ENCODE measurements at regions not wholly inside any gene's neighbourhood (a gene's known extent, or its start where the extent isn't known, plus 50 kb on each side); places are given as distances from the start of the nearest gene placed in this dataset.
A peak's percentile ranks its signal among the peaks of the same experiment; 100 is the strongest.

DNA sequence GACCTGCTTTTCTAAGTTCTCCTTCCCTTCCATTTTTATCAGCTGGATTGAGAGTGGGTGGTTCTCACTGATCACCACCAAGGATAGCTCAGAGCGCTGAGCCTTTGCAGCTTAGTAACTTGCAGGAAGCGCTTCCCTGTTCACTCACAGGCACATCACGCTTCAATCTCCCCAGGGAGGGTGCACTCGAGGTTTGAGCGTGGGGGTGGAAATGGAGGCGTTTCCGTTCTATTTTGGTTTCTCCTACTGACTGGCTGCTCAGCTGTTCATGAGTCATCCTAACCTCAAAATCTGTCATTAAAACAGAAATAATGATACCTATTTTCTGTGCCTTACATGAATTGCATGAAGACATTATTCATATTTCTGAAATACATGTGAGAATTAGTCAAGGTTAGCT lies 292.1 kb downstream of the SPRY2 start (continued):
- peak; percentile 83 for TF ChIP-seq SKIL (IDR thresholded peaks at IDR 0.05; ENCODE audit: low read depth, poor library complexity, severe bottlenecking)
- 0 out of 4 replicates have a peak, but pooled peaks of 1 of the 2 experiments have one; percentile 31 for TF ChIP-seq SRF (IDR thresholded peaks at IDR 0.05; ENCODE audit: low read depth in 2 of 2, low read length in 2 of 2)
- TF ChIP-seq BCL3 (IDR thresholded peaks at IDR 0.05; ENCODE audit: borderline replicate concordance, insufficient read depth, low read depth, low read length, poor library complexity, severe bottlenecking): peak; percentile 94
- peak; percentile 95 to 98 for TF ChIP-seq IKZF2 (IDR thresholded peaks at IDR 0.05)
- TF ChIP-seq BHLHE40 (IDR thresholded peaks at IDR 0.05; ENCODE audit: borderline replicate concordance in 1 of 2, low read depth in 2 of 2, low read length in 1 of 2): peak; percentile 94 to 95
- TF ChIP-seq CHD4 (IDR thresholded peaks at IDR 0.05): no peak
- peak; percentile 28; the same call in 1 of the 2 replicates for TF ChIP-seq SMC3 (IDR thresholded peaks at IDR 0.05; ENCODE audit: borderline replicate concordance, low read length)
- no peak for TF ChIP-seq RELA (IDR thresholded peaks at IDR 0.05; ENCODE audit: borderline replicate concordance, partially characterized antibody)
- TF ChIP-seq RB1 (IDR thresholded peaks at IDR 0.05; ENCODE audit: borderline replicate concordance): peak; percentile 70; the same call in 1 of the 2 replicates
- TF ChIP-seq MTA3 (IDR thresholded peaks at IDR 0.05; ENCODE audit: borderline replicate concordance, low read length): peak; percentile 94
- TF ChIP-seq, protein P1, sequence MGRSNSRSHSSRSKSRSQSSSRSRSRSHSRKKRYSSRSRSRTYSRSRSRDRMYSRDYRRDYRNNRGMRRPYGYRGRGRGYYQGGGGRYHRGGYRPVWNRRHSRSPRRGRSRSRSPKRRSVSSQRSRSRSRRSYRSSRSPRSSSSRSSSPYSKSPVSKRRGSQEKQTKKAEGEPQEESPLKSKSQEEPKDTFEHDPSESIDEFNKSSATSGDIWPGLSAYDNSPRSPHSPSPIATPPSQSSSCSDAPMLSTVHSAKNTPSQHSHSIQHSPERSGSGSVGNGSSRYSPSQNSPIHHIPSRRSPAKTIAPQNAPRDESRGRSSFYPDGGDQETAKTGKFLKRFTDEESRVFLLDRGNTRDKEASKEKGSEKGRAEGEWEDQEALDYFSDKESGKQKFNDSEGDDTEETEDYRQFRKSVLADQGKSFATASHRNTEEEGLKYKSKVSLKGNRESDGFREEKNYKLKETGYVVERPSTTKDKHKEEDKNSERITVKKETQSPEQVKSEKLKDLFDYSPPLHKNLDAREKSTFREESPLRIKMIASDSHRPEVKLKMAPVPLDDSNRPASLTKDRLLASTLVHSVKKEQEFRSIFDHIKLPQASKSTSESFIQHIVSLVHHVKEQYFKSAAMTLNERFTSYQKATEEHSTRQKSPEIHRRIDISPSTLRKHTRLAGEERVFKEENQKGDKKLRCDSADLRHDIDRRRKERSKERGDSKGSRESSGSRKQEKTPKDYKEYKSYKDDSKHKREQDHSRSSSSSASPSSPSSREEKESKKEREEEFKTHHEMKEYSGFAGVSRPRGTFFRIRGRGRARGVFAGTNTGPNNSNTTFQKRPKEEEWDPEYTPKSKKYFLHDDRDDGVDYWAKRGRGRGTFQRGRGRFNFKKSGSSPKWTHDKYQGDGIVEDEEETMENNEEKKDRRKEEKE (IDR thresholded peaks at IDR 0.05): no peak
- TF ChIP-seq, protein P2, sequence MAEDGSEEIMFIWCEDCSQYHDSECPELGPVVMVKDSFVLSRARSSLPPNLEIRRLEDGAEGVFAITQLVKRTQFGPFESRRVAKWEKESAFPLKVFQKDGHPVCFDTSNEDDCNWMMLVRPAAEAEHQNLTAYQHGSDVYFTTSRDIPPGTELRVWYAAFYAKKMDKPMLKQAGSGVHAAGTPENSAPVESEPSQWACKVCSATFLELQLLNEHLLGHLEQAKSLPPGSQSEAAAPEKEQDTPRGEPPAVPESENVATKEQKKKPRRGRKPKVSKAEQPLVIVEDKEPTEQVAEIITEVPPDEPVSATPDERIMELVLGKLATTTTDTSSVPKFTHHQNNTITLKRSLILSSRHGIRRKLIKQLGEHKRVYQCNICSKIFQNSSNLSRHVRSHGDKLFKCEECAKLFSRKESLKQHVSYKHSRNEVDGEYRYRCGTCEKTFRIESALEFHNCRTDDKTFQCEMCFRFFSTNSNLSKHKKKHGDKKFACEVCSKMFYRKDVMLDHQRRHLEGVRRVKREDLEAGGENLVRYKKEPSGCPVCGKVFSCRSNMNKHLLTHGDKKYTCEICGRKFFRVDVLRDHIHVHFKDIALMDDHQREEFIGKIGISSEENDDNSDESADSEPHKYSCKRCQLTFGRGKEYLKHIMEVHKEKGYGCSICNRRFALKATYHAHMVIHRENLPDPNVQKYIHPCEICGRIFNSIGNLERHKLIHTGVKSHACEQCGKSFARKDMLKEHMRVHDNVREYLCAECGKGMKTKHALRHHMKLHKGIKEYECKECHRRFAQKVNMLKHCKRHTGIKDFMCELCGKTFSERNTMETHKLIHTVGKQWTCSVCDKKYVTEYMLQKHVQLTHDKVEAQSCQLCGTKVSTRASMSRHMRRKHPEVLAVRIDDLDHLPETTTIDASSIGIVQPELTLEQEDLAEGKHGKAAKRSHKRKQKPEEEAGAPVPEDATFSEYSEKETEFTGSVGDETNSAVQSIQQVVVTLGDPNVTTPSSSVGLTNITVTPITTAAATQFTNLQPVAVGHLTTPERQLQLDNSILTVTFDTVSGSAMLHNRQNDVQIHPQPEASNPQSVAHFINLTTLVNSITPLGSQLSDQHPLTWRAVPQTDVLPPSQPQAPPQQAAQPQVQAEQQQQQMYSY (CRISPR knock-in tag; IDR thresholded peaks at IDR 0.05): no peak
- TF ChIP-seq TARDBP (IDR thresholded peaks at IDR 0.05; ENCODE audit: borderline replicate concordance): no peak
- TF ChIP-seq YY1 (IDR thresholded peaks at IDR 0.05; ENCODE audit: low read depth, low read length): peak; percentile 77
- no peak for TF ChIP-seq HDGF (IDR thresholded peaks at IDR 0.05)
- TF ChIP-seq JUNB (IDR thresholded peaks at IDR 0.05): peak; percentile 93
- no peak for TF ChIP-seq PAX8 (IDR thresholded peaks at IDR 0.05)
- no peak for TF ChIP-seq TAF1 (IDR thresholded peaks at IDR 0.05; ENCODE audit: borderline replicate concordance, low read depth, low read length)

Measured in GM12878 (cell line).